ENCODE measurements at regions not wholly inside any gene's neighbourhood (a gene's known extent, or its start where the extent isn't known, plus 50 kb on each side); places are given as distances from the start of the nearest gene placed in this dataset.
"Not testable (repeated sequence)": the region's sequence is repeated elsewhere in the genome, so short reads cannot be mapped to it uniquely, and the experiment has no call there.

- no peak for DNase-seq
Observed at GRCh38 chr2:236830926-236831325, 254.8 kb upstream of the COPS8 start.

- no peak for DNase-seq
Observed at GRCh38 chr2:236831698-236832097, 254.0 kb upstream of the COPS8 start.

DNA sequence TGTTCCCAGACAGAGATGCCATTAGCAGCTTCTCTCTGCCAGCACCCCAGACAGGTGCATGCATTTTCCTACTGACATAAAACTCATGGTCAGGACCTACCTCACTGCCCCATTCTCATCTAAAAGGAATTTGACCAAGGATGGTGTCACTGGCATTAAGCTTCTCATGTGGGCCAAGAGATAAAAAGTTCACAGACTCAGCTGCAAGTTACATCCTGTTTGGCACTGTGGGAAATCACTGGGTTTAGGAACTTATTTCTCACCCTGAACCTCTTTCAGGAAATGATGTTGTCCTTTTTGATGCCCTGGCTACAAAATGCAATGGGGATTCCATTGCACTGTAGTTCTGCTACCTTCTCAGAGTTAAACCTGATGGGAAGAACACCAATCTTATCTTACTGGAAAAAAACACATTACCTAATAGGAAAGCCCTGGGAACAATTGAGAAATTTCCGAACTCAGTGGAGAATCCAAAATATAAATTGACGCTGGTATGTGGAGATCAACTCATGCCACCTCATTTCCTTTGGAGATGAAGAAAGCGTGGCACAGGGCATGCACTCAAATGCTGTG lies 252.1 kb upstream of the COPS8 start:
- DNase-seq, result no peak

DNA sequence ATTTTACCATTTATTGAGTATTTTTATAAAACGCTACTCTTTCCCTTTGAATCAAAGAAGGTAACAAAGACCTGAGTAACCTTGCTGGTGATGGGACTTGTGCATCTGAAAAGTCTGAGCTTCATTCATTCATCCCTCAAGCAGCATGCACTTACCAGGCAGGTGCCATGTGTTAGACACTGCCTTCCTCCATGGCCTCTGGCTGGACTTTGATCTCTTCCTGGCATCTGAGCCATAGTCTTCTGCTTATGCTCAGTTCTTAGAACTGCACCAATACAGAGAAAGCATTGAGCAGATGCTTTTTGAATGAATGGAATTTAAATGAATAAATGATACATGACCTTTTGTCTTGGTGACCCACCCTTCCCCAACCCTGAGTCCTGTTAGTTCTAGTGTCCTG lies 251.4 kb upstream of the COPS8 start:
- DNase-seq, result no peak

- DNase-seq, result no peak
Observed at GRCh38 chr2:236835307-236836024, 250.2 kb upstream of the COPS8 start.

DNA sequence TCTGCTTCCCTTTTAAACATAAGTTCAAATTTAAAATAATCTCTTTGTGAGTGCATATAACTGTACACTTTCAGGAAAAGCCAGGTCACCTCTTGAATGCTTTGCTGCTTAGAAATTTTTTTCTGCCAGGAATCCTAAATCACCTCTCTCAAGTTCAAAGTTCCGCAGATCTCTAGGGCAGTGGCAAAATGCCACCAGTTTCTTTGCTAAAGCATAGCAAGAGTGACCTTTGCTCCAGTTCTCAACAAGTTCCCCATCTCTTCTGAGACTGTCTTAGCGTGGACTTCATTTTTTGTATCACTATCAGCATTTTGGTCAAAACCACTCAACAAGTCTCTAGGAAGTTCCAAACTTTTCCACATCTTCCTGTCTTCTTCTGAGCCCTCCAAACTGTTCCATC lies 249.7 kb upstream of the COPS8 start:
- not testable (repeated sequence) for DNase-seq

GRCh38 chr2:236840215-236840614 lies 245.5 kb upstream of the COPS8 start:
- no peak for DNase-seq

DNA sequence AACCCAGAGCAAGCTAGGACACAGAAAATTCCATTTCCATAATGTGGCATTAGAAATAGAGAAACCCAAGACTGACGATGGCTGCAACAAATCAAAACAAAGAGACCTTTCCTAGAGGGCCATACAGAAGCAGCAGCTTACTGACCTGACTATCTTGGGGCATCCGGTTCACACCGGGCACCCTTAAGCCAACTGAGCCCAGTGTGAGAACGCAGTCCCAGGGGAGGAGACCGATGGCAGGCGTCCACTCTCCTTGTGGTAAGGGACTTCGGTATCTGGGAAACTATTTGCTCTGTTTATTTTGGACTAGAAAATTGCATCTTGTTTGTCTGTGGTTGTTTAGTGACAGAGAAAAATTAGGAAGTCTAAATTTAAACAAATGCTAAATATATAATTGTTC lies 244.8 kb upstream of the COPS8 start:
- no peak for DNase-seq

- no peak for DNase-seq
Observed at GRCh38 chr2:236841389-236841788, 244.3 kb upstream of the COPS8 start.

GRCh38 chr2:236843161-236843968 lies 242.3 kb upstream of the COPS8 start:
- DNase-seq, result peak; percentile 86

DNA sequence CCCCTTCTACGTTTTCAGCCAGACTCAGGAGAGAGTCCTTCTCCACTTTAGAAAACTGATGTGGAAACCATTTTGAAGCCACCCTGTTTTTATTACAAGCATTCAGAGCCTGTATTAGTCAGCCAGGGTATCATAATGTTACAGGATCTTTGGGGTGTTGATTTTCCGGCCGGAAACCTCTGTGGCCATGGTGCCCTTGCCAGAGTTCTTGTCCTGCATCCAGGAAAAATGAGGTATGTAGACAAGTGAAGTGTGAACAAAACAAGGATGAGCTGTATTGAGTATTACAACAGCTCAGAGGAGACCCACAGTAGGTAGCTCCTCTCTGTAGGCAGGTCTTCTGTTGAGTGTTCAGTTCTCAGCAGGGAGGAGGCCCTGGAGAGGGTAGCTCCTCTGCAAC lies 241.0 kb upstream of the COPS8 start:
- DNase-seq, result no peak

DNA sequence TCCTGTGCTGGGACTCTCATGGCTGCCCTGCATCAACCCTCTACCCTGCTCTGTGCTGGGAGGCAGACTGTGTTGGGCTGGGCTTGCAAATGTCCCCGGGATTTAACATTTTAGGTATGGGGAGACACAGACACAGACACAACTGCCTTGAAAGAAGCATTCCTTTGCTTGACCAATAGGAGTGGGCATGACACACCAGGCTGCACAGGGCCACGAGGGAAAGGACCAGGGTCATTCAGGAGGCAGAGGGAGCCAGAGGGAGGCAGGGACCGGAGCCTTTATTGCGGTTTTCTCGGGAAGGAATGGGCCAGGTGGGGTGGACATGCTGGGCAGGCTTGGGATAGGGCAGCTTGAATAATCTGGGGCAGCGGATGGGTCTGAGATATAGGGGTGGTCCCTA lies 238.7 kb upstream of the COPS8 start:
- no peak for DNase-seq

DNA sequence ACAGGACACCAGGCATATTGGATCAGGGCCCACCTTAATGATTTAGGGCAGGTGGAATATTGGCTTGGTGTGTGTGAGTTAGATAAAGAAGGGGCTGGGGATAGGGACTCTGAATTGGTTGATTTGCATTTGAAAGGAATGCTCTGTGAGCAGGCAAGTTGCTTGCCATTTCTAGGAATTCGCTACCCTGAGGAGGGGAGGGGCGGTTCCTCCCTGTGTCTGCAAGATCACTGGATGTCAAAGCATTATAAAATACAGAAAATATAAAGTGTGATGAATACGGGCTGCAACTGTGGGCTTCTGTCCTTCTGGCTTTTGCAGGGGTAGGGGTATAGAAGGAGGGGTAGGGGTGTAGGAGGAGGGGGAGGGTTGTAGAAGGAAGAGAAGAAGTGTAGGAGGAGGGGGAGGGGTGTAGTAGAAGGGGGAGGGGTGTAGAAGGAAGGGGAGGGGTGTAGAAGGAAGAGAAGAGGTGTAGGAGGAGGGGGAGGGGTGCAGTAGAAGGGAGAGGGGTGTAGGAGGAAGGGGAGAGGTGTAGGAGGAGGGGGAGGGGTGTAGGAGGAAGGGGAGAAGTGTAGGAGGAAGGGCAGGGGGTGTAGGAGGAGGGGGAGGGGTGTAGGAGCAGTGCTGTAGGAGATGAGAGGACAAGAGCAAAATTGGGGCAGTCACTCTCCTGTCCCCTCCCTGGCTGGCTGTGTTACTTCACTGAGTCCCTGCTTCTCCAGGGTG lies 238.0 kb upstream of the COPS8 start:
- DNase-seq, result no peak

DNA sequence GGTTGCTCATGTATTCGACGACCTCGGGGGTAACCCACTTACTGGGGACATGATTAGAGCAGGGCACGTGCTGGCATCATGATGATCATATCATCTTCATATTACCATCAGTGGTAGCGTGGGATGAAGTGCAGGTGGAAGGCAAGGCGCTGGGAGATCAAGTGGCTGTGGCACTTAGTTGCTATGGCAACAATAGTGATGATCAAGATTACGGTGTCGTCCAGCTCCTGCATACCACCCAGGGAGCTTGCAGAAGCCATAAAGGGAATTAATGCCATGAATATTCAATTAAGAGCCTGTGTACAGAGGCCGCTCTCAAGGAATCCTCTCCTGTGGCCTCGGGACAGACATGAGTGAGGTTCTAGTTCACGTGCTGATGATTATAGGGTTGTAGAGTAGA lies 237.2 kb upstream of the COPS8 start:
- DNase-seq, result no peak

- DNase-seq, result no peak
Observed at GRCh38 chr2:236849508-236849907, 236.2 kb upstream of the COPS8 start.

DNA sequence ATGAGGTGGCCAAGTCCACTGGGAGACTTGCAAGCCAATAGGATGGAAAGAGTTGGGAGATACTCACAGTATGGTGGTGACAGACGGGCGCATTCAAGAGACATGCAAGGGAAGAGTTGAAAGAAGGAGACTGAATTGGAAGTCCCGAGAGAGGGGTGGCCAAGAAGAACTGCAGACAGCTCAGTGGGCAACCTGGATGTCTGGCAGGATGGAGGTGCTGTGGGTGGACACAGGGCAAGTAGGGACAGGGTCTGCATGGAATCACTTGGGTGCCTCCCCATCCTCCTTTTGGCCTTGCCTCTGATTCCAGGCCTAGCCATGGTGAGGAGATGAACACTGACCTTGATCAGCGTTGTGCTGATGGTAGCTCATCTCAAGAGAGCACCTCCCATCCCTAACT lies 235.7 kb upstream of the COPS8 start:
- DNase-seq, result no peak

DNA sequence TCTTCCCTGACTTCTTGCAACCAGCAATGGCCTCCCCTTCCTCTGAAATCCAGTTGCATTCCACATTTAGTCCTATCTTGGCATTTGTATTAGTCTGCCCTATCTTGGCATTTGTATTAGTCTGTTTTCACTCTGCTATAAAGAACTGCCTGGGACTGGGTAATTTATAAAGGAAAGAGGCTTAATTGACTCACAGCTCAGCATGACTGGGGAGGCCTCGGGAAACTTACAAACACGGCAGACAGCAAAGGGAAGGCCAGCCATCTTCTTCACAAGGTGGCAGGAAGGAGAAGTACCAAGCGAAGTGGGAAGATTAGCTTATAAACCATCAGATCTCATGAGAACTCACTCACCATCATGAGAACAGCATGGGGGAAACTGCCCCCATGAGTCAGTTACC lies 234.5 kb upstream of the COPS8 start:
- DNase-seq, result no peak

- DNase-seq, result peak; percentile 35
Observed at GRCh38 chr2:236852100-236852976, 233.4 kb upstream of the COPS8 start.

- no peak for DNase-seq
Observed at GRCh38 chr2:236852977-236853374, 232.7 kb upstream of the COPS8 start.

- no peak for DNase-seq
Observed at GRCh38 chr2:236853585-236854051, 232.1 kb upstream of the COPS8 start.

DNA sequence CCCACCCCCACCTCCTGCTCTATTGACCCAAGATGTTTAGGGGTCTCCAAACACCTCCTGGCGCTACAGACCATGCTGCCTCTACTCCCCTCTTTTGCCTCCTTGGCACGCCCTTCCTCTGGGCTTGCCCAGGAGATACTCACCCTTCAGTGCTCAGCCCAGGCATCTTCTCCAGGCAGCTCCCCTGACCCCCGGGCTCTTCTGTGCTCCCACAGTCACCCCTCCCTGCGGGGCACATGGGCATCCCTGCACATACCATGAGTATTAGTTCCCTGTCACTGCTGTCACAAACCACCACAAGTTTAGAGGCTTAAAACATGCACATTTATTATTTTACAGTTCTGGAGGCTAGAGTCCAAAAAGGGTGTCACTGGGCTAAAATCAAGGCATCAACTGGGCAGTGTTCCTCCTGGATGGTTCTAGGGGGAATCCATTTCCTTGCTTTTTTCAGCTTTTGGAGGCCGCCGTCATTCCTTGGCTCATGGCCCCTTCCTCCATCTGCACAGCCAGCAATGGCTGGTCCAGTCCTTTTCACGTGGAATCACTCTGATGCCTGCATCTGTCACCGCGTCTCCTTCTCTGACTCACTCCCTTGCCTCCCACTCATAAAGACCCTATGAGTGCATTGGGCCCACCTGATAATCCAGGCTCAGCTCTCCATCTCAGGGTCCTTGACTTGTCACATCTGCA lies 230.4 kb upstream of the COPS8 start:
- DNase-seq, result no peak
